Neuron (in vitro differentiated cells): ENCODE measurements at regions not wholly inside any gene's neighbourhood (a gene's known extent, or its start where the extent isn't known, plus 50 kb on each side); places are given as distances from the start of the nearest gene placed in this dataset.

Experiments used
- H2AFZ ChIP-seq: one replicate; pipeline ENCODE4 v1.6.1; 2013; ENCODE audit warnings: low read depth, mild to moderate bottlenecking, inconsistent platforms, low read length, moderate library complexity
- H3K27me3 ChIP-seq: one replicate; pipeline ENCODE4 v1.6.1; 2013; ENCODE audit warnings: low read length; ENCODE audit not compliant: insufficient read depth
- H3K36me3 ChIP-seq: one replicate; pipeline ENCODE4 v1.6.1; 2013; ENCODE audit warnings: low read length; ENCODE audit not compliant: insufficient read depth
- H3K4me1 ChIP-seq: one replicate; pipeline ENCODE4 v1.6.1; 2013; ENCODE audit warnings: low read length; ENCODE audit not compliant: insufficient read depth
- H3K4me3 ChIP-seq: 2 replicates; pipeline ENCODE4 v1.5.1; 2013; ENCODE audit warnings: mild to moderate bottlenecking, low read length, moderate library complexity
- H3K9me3 ChIP-seq: one replicate; pipeline ENCODE4 v1.6.1; 2013; ENCODE audit warnings: low read length

DNA sequence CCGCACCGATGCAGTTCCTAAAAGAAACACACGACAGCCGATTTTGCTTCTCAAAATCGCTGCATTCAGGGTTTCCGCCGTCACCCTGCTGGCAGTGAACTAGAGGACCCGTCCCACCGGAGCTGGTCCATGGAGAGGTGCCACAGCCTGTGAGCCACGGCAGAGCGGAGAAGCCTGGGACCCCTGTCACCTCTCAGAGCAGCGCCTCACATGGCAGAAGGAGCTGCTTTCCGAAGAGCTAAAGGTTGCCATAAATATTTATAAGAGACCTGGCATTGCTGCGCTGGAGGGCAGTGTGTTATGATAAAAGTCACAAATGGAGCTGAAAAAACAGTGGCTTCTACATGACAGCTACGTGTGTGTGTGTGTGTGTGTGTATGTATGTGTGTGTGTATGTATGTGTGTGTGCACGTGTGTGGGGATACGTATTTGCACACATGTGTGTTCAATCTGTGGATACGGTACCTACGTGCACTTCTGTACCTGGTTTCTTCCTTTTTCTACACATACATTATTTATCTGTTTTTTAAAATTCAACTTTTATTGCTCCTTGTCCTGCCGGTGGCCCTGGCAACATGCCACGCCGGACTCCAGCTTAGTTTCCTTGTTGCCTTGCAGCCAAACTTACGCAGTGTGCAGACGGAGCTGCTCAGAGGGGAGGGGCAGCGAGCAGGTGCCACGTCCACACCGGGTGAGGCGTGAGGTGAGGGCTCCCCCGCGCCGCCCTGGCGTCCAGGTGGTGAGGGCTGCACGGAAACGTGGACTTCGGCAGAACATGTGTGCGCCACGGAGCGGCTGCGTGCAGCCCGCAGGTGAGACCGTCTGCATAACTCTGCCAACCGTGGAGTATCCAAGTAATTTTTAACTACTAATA, 115.2 kb upstream of the PITRM1 start:
- Histone ChIP-seq H3K9me3 (no peaks in the 10 kb centered on the region), H2AFZ (no peak overlapping the region), H3K4me1 (peaks cover 15% of the 10 kb centered on the region), H3K36me3 (no peaks in the 10 kb centered on the region), H3K27me3 (no peaks in the 10 kb centered on the region), H3K4me3 (no peak overlapping the region)

DNA sequence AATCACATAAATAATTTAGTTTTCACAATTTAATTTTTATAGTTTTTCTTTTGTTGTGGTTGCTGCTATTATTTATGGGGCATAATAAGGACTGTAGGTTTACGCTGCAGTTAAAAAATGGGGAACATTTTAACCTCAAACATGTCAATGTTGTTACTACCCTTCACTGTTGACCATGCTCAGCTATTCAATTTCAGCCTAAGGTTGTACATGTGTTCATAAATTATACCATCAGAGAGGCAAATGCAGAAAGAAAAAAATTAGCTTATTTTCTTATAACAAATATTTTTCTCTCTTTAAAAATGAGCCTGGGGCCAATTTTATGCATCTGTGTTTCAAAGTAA, 110.1 kb upstream of the PITRM1 start:
- Histone ChIP-seq H2AFZ (no peak overlapping the region), H3K36me3 (no peaks in the 10 kb centered on the region), H3K9me3 (no peaks in the 10 kb centered on the region), H3K4me1 (peaks cover 7% of the 10 kb centered on the region), H3K27me3 (no peaks in the 10 kb centered on the region), H3K4me3 (no peak overlapping the region)

DNA sequence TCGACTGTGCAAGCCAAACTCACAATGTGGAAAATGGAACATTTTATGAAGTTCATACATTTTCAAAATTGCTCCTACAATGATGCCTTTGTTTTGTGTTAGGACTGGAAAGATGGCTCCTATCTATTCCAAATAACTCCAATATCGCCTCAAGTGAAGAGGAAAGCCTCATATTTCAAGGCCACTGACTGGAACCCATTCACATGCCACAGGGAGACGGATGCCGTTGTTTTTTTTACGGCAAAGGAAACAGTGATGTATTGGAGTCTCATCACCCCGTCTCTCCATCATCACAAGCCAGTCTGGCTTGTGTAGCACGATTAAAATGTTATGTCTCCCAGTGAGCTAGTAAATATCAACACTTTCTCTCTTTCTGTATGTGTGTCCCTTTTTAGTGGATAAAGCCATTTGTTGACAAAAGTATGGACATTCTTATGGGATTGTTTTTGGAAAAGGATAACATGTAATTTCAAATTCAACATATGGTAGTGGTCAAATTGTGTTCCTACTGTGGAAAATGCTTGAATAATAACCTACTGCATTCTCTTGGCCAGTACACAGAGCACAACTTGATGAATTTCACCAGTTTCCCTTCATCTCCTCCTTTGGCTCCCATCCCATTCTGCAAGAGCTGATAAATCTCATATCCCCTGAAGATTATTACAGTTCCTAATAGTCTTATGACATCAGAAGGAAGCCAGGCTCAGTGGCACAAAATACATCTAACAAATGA, 109.5 kb upstream of the PITRM1 start:
- no peaks in the 10 kb centered on the region for H3K27me3 ChIP-seq
- peaks cover 1% of the 10 kb centered on the region for H3K4me1 ChIP-seq
- H3K9me3 ChIP-seq: no peaks in the 10 kb centered on the region
- H3K4me3 ChIP-seq: no peak overlapping the region
- H2AFZ ChIP-seq: no peak overlapping the region
- H3K36me3 ChIP-seq: no peaks in the 10 kb centered on the region

DNA sequence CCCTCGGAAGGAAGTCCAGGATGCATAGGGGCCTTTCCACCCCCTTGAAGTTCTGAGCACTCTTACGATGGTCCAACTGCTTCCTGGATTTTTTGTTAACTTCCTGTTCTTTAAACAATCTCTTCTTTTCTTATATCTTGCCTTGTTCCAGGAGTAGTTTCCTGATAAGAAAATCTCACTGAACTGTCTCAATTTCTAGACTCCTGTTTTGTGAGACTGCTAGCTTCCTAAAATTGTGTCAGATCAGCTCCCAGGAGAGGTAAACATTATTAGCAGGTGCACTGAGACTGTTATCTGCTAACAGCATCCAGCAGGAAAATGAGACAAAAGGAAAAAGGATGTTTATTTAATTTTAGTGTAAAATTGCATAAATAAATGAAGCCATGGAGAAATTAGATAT, 106.2 kb upstream of the PITRM1 start:
- H2AFZ ChIP-seq: no peak overlapping the region
- no peak overlapping the region for H3K4me3 ChIP-seq
- H3K9me3 ChIP-seq: peaks cover 3% of the 10 kb centered on the region
- no peaks in the 10 kb centered on the region for H3K27me3 ChIP-seq
- no peaks in the 10 kb centered on the region for H3K36me3 ChIP-seq
- H3K4me1 ChIP-seq: no peaks in the 10 kb centered on the region

DNA sequence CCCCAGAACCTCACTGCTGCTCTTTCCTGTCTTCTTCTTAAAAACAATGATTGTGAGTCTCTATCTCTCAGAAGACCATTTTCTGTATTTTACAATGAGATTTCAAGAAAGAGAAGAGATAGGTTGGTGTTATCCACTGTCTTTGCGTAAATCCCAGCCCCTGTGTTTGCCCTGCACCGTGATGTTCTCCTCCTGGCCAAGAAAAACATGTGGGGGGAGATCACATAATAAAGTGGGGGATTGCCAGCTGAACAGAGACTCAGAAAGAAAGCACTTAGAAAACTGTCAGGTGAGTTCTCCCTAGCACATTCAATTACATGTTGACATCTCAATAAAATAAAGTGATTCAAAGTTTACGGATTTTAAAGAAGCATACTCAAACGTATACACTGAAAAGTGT, 105.0 kb upstream of the PITRM1 start:
- Histone ChIP-seq H3K27me3 (no peaks in the 10 kb centered on the region), H3K36me3 (no peaks in the 10 kb centered on the region), H2AFZ (no peak overlapping the region), H3K4me1 (peaks cover 6% of the 10 kb centered on the region), H3K4me3 (no peak overlapping the region), H3K9me3 (peaks cover 3% of the 10 kb centered on the region)

DNA sequence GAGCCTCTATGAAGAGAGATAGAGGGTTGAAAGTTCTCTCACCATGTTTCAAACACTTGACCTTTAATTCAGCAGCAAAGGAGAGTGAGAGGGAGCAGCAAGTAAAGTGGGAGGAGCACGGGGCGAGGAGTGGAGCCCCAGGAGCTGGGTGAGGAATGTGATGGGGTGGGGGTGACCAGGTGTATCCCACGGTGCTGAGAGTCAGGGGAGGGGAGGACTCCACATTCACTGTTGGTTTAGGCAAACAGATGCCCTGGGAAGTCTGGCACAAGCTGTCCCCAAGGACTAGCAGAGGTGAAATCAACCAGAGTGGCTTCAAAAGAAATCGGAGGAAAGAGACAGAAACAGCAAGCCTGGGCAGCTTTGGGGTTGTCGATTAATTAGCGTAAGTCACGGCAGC, 101.8 kb upstream of the PITRM1 start:
- Histone ChIP-seq H3K27me3 (no peaks in the 10 kb centered on the region), H2AFZ (no peak overlapping the region), H3K4me1 (peaks cover 37% of the 10 kb centered on the region), H3K9me3 (peaks cover 3% of the 10 kb centered on the region), H3K36me3 (no peaks in the 10 kb centered on the region), H3K4me3 (no peak overlapping the region)

DNA sequence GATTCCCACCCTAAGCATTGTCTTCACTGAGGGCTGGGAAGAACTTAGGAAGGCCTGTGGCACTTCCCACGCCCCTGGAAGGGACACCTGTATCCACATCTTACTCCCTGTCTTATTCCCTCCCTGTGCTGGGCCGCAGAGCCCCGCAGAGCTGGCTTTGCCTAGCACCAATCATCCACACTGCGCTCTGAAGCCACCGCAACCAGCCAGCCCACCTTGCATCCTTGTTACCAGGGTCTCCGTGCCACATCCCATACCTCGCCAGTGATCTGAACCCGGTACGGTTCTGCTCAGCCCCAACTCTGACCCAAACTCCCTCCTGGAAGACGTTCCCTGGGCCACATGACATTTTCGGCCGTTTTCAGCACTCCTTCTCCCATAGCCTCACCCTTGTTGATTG, 101.4 kb upstream of the PITRM1 start:
- no peaks in the 10 kb centered on the region for H3K27me3 ChIP-seq
- peaks cover 3% of the 10 kb centered on the region for H3K9me3 ChIP-seq
- no peak overlapping the region for H3K4me3 ChIP-seq
- H3K36me3 ChIP-seq: no peaks in the 10 kb centered on the region
- H3K4me1 ChIP-seq: peaks cover 40% of the 10 kb centered on the region
- H2AFZ ChIP-seq: no peak overlapping the region

DNA sequence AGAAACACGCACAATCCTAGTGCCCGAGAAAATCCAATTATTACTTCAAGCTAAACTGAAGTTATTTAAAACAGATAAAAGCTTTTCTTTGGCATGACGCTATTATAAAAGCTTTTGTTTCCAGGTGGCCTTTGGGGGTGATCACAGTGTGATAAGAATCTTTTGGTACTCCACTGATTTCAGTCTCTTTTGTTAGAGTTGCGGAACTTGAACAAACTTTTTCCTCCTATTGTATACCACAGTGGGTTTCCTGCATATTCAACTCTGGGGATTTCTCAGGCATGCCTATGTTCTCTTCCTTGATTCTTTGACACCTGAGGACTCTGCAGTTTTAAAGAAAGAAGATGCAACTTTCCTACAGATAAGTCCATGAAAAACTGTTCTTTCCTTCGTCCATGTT, 99.7 kb upstream of the PITRM1 start:
- Histone ChIP-seq H3K9me3 (peaks cover 3% of the 10 kb centered on the region), H2AFZ (no peak overlapping the region), H3K36me3 (no peaks in the 10 kb centered on the region), H3K4me3 (no peak overlapping the region), H3K27me3 (no peaks in the 10 kb centered on the region), H3K4me1 (peaks cover 40% of the 10 kb centered on the region)

DNA sequence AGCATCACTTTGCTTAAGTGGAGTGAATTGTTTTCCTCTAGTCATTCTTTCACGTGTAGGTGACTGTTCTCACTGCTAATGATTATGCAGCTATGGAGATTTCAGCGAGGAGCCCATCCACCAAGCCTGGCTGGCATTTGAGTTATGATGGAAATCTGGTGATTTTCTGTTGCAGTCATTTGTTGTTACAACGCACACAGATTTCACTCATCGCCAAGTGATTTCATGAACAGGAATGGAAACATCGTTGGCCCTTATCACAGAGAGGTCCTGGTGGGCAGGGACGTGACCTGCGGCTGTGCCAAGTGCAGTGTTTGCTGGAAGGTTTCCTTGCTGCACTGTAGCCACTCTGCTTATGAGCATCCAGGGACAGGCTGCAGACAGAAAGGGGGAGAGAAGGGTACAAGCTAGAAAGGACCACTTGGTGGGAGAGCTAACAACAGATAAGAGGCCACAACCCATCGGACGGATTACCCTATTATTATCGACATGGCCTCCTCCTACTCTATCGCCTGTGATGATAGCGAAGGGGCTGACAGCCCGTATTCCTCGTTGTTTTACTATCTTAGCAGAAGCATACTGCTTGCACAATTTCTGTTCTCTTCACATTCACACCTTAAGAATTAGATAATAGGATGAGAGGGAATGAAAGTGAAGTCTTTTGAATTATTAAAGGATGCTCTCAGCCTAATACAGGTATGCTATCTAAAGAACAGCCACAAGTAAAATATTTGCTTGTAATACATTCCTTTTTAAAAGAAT, 99.0 kb upstream of the PITRM1 start:
- Histone ChIP-seq H3K4me3 (no peak overlapping the region), H3K36me3 (no peaks in the 10 kb centered on the region), H3K4me1 (peaks cover 40% of the 10 kb centered on the region), H3K27me3 (no peaks in the 10 kb centered on the region), H3K9me3 (peaks cover 3% of the 10 kb centered on the region), H2AFZ (no peak overlapping the region)

DNA sequence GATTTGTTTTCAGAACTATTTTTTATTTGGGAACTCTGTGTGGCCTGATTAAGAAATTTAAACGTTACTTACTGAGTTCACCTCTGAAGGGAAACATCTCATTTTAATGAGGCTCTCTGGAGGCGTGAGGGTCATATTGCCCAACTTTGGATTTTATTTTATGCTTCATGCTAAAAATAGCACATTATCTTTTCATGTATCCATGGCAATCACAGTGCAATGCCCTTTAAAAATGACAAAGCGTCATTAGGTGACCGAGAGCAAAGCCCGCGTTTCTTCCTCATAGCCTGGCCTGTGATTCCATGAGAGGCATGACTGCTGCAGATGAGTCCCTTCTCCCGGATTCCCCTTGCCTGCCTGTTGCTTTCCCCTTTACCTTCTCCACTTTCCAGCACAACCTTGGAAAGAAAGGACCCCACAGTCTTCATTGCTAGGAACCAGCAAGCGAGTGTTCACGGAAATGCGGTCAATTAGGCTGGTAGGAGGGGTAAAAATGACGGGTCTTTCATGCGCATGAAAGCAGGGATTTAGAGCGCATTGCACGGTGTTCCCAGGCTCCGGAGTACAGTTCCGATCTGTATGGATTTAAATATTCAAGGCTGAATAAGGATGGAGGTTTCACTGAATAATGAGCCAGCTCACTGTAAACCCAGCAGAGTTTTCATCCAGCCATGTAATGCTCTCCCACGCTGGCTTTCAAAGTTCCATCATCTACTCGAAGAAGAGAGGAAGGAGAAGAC, 98.2 kb upstream of the PITRM1 start:
- peaks cover under 1% of the 10 kb centered on the region for H3K9me3 ChIP-seq
- H3K36me3 ChIP-seq: no peaks in the 10 kb centered on the region
- H3K27me3 ChIP-seq: no peaks in the 10 kb centered on the region
- peaks cover 40% of the 10 kb centered on the region for H3K4me1 ChIP-seq
- no peak overlapping the region for H3K4me3 ChIP-seq
- no peak overlapping the region for H2AFZ ChIP-seq

DNA sequence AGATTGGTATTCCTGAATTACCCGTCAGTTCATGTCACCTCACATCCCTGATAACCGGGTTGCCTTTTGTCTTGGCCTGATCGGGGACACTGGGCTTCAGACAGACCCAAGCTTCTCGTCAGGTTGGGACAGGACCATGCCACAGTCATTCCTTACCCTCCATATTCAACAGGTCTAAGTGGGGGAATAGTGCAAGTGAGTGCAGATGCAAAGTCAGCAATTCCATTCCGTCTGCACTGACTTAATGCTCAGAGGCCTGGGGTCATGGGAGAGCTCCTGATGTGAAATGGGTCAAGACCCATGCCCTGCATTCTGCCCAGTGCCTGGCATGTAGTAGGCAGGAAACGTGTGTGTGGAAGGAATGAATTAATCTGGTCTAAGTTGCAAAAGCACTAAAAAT, 95.4 kb upstream of the PITRM1 start:
- Histone ChIP-seq H3K9me3 (no peaks in the 10 kb centered on the region), H3K27me3 (no peaks in the 10 kb centered on the region)

DNA sequence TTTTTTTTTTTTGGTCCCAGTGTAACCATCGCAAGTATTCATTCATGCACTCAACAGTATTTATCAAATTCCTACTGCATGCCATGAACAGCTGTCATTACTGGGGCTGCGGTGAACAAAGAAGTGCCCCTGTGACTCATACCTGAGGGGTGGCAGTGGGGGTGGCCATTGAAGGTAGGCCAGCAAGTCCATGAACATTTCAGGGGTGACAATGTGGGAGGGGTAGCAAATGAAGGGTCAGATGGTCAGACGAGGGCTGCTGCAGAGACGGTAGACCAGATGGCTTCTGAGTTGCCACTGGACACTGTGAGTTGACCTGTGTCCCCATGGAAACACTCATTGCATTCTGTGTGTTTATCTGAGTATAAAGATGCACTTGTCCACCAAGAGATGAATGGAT, 92.5 kb upstream of the PITRM1 start:
- no peaks in the 10 kb centered on the region for H3K36me3 ChIP-seq

More for the DNA sequence above, 95.4 kb upstream of the PITRM1 start:
- H2AFZ ChIP-seq: no peak overlapping the region
- peaks cover 54% of the 10 kb centered on the region for H3K4me1 ChIP-seq
- H3K4me3 ChIP-seq: no peak overlapping the region
- H3K36me3 ChIP-seq: no peaks in the 10 kb centered on the region

More for the DNA sequence above, 92.5 kb upstream of the PITRM1 start:
- no peaks in the 10 kb centered on the region for H3K9me3 ChIP-seq
- H3K4me1 ChIP-seq: peaks cover 24% of the 10 kb centered on the region
- no peak overlapping the region for H2AFZ ChIP-seq
- no peaks in the 10 kb centered on the region for H3K27me3 ChIP-seq
- H3K4me3 ChIP-seq: no peak overlapping the region
